Panc1 (cell line): ENCODE measurements at regions not wholly inside any gene's neighbourhood (a gene's known extent, or its start where the extent isn't known, plus 50 kb on each side); places are given as distances from the start of the nearest gene placed in this dataset.

Experiments used
- ATAC-seq: fragments of 200-7000 bp; cut with Tn5 transposase; 2 replicates; pipeline ENCODE4 v1.9.1; 2020; ENCODE audit warnings: mild to moderate bottlenecking, moderate library complexity
- BruUV-seq: library from RNA; stranded (reverse); fragments of 400-500 nt; replicated peaks from 2 replicates; lab custom pipeline; 2021; lab: Mats Ljungman, UMichigan
- CTCF ChIA-PET: fragments of 300-600 bp; sonication (Branson Sonifier 250); formaldehyde crosslinking; loops from one replicate; lab custom pipeline; 2022; ENCODE audit warnings: antibody characterized with exemption; lab: Charles Lee
- POLR2A ChIA-PET: fragments of 300-600 bp; sonication (Branson Sonifier 250); formaldehyde crosslinking; loops from one replicate; lab custom pipeline; 2022; ENCODE audit warnings: antibody characterized with exemption; lab: Charles Lee
- DNase-seq: peaks from one replicate; pipeline ENCODE4 v3.0.0-alpha.2; 2010; ENCODE audit warnings: low read depth, low spot score
- H3K27ac ChIP-seq: 2 replicates; pipeline ENCODE4 v1.5.1; 2011; ENCODE audit warnings: mild to moderate bottlenecking, low read length, inconsistent platforms
- H3K27me3 ChIP-seq: fragments of 200-500 bp; sonication (Bioruptor generic); 2 replicates; pipeline ENCODE4 v1.6.0; 2014; ENCODE audit warnings: low read length, inconsistent platforms; ENCODE audit not compliant: control insufficient read depth, insufficient read depth
- H3K36me3 ChIP-seq: fragments of 200-500 bp; sonication (Bioruptor generic); 2 replicates; pipeline ENCODE4 v1.5.1; 2014; ENCODE audit warnings: inconsistent platforms, mild to moderate bottlenecking, low read length, moderate library complexity; ENCODE audit not compliant: control insufficient read depth, insufficient read depth
- H3K4me1 ChIP-seq: 2 replicates; pipeline ENCODE4 v1.5.1; 2011; ENCODE audit warnings: inconsistent platforms, mild to moderate bottlenecking, low read length, moderate library complexity; ENCODE audit not compliant: control insufficient read depth, insufficient read depth
- H3K4me3 ChIP-seq, 2 experiments: 2 replicates each; pipeline ENCODE4 v1.5.1; 2011 to 2012; ENCODE audit warnings: low read depth in 2 of 2, low read length in 2 of 2, mild to moderate bottlenecking in 2 of 2, inconsistent platforms in 1 of 2, moderate library complexity in 1 of 2
- H3K9me3 ChIP-seq: fragments of 200-500 bp; sonication (Bioruptor generic); 2 replicates; pipeline ENCODE4 v1.5.1; 2014; ENCODE audit warnings: low read depth, mild to moderate bottlenecking, inconsistent platforms, low read length, moderate library complexity; ENCODE audit not compliant: control insufficient read depth, insufficient read depth
- CTCF ChIP-seq: fragments of 450-650 bp; IDR thresholded peaks from 2 replicates; pipeline ENCODE4 v1.5.1; 2017; ENCODE audit warnings: mild to moderate bottlenecking
- POLR2AphosphoS5 ChIP-seq: IDR thresholded peaks from 2 replicates; pipeline ENCODE4 v1.6.1; 2012; ENCODE audit warnings: mild to moderate bottlenecking, low read depth, low read length, moderate library complexity
- REST ChIP-seq, 2 experiments: IDR thresholded peaks; 2 replicates each; pipeline ENCODE4 v1.6.1; 2011 to 2012; ENCODE audit warnings: low read depth in 2 of 2, control low read depth in 1 of 2, low read length in 1 of 2, mild to moderate bottlenecking in 1 of 2, moderate library complexity in 1 of 2; ENCODE audit not compliant: insufficient read depth in 1 of 2
- SIN3A ChIP-seq: IDR thresholded peaks from 2 replicates; pipeline ENCODE4 v1.6.1; 2012; ENCODE audit warnings: low read depth, mild to moderate bottlenecking, low read length, moderate library complexity, borderline replicate concordance; ENCODE audit not compliant: insufficient read depth
- TCF7L2 ChIP-seq: IDR thresholded peaks from 2 replicates; pipeline ENCODE4 v1.6.1; 2011; ENCODE audit warnings: mild to moderate bottlenecking, low read depth, low read length, inconsistent platforms
- in situ Hi-C: cut with HindIII; loops from 2 replicates; pipeline ENCODE4 v1.10.0; 2016; ENCODE audit warnings: low sequenced_read_pairs, low pct_unique_long_range_greater_than_20kb
- intact Hi-C: fragments of 100-400 bp; cut with micrococcal nuclease; formaldehyde crosslinking; loops from one replicate; pipeline ENCODE4 v1.10.0; 2022; ENCODE audit not compliant: unreplicated experiment

GRCh38 chr2:181224866-181225265, 232.3 kb upstream of the ITGA4 start:
- POLR2A ChIA-PET: no interaction called here
- in situ Hi-C loops: no loop called here
- intact Hi-C loops: no loop called here
- no peaks in the 10 kb centered on the region for H3K4me1 ChIP-seq
- H3K27ac ChIP-seq: no peak overlapping the region
- no peak for TF ChIP-seq SIN3A
- TF ChIP-seq TCF7L2: no peak
- no peak for TF ChIP-seq POLR2AphosphoS5
- no peak for TF ChIP-seq CTCF
- TF ChIP-seq REST (IDR thresholded peaks at IDR 0.05; ENCODE audit: insufficient read depth in 1 of 2, low read depth in 2 of 2, low read length in 1 of 2): no peak
- DNase-seq (no peak), ATAC-seq (no peak)
- no TSS peak for BruUV-seq
- H3K27me3 ChIP-seq: no peaks in the 10 kb centered on the region
- CTCF ChIA-PET: no interaction called here
- no peak overlapping the region for H3K4me3 ChIP-seq
- no peaks in the 10 kb centered on the region for H3K9me3 ChIP-seq
- no peaks in the 10 kb centered on the region for H3K36me3 ChIP-seq

- H3K27me3 ChIP-seq: no peaks in the 10 kb centered on the region
- ChIA-PET POLR2A (no interaction called here), CTCF (no interaction called here)
- H3K4me3 ChIP-seq: no peak overlapping the region
- ATAC-seq (no peak), DNase-seq (no peak)
- intact Hi-C loops: no loop called here
- in situ Hi-C loops: no loop called here
- H3K4me1 ChIP-seq: no peaks in the 10 kb centered on the region
- no peaks in the 10 kb centered on the region for H3K9me3 ChIP-seq
- BruUV-seq: no TSS peak
- no peak overlapping the region for H3K27ac ChIP-seq
- TF ChIP-seq TCF7L2 (no peak), SIN3A (no peak), REST (IDR thresholded peaks at IDR 0.05; ENCODE audit: insufficient read depth in 1 of 2, low read depth in 2 of 2, low read length in 1 of 2) (no peak), CTCF (no peak), POLR2AphosphoS5 (no peak)
- H3K36me3 ChIP-seq: no peaks in the 10 kb centered on the region
Measured at GRCh38 chr2:181228661-181229060, 228.5 kb upstream of the ITGA4 start.
